Hepatocyte (in vitro differentiated cells): ENCODE measurements at regions not wholly inside any gene's neighbourhood (a gene's known extent, or its start where the extent isn't known, plus 50 kb on each side); places are given as distances from the start of the nearest gene placed in this dataset.

Experiments used
- CTCF ChIP-seq: fragments of 200-600 bp; sonication (generic); IDR thresholded peaks from 2 replicates; pipeline ENCODE4 v1.5.1; 2016; ENCODE audit warnings: antibody characterized with exemption, mild to moderate bottlenecking; ENCODE audit not compliant: poor library complexity
- EZH2 ChIP-seq: fragments of 200-600 bp; sonication (generic); IDR thresholded peaks from 2 replicates; pipeline ENCODE4 v1.6.1; 2016; ENCODE audit warnings: antibody characterized with exemption, mild to moderate bottlenecking, borderline replicate concordance
- EZH2phosphoT487 ChIP-seq: fragments of 200-600 bp; sonication (generic); IDR thresholded peaks from one replicate; pipeline ENCODE4 v1.6.1; 2018; ENCODE audit warnings: antibody characterized with exemption, mild to moderate bottlenecking, low read depth, moderate library complexity; ENCODE audit not compliant: unreplicated experiment, severe bottlenecking

GRCh38 chr9:117875886-117876285, 171.7 kb downstream of the TLR4 start:
- TF ChIP-seq CTCF (no peak), EZH2 (no peak), EZH2phosphoT487 (no peak)
